ENCODE measurements at regions not wholly inside any gene's neighbourhood (a gene's known extent, or its start where the extent isn't known, plus 50 kb on each side); places are given as distances from the start of the nearest gene placed in this dataset.
"Not testable (repeated sequence)": the region's sequence is repeated elsewhere in the genome, so short reads cannot be mapped to it uniquely, and the experiment has no call there.

DNA sequence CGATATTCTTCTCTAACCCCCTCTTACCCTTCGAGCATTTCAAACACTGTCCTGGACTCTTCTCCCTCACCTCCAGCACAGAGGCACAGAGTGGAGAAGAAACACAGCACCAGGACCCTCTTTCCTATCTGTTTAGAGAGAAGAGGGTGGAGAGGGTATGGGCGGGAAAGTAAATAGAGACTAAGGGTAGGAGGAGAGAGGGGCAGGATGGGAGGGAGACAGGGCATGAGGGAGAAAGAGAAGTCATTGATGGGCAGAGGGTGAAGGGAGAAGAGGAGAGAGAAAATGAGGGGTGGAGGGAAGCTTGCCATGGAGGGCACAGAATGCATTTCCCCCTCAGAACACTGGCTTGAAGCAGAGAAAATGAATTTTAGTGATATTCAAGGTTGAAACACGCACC is 543.9 kb upstream of the B3GAT1 start:
- in situ Hi-C loops (cut with HindIII; ENCODE audit: low pct_ligation_motif_present, low pct_unique_long_range_greater_than_20kb, low sequenced_read_pairs); DNase-seq: not testable (repeated sequence)

GRCh38 chr11:134955281-134955680 is 543.2 kb upstream of the B3GAT1 start:
- in situ Hi-C loops (cut with HindIII; ENCODE audit: low pct_ligation_motif_present, low pct_unique_long_range_greater_than_20kb, low sequenced_read_pairs) = no loop called here
- DNase-seq = no peak

DNA sequence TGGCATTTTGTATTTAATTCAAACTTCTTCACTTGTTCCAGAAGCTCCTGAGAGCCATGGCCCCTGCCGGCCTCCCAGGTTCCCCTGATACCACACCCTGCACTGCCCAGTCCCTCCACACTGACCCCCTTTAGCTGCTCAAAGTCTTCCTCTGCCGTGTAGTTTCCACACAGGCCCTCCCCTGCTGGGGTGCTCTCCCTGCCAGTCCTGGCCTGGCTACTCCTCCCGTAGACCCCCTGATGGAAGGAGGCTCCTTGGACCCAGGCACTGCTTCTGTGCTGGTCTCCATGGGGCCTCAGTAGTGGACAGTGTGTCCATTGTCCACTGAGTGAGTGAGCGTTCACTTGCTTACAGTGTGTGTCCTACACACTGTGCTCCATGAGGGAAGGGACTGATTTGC is 542.4 kb upstream of the B3GAT1 start:
- in situ Hi-C loops (cut with HindIII; ENCODE audit: low pct_ligation_motif_present, low pct_unique_long_range_greater_than_20kb, low sequenced_read_pairs); DNase-seq: not testable (repeated sequence)

DNA sequence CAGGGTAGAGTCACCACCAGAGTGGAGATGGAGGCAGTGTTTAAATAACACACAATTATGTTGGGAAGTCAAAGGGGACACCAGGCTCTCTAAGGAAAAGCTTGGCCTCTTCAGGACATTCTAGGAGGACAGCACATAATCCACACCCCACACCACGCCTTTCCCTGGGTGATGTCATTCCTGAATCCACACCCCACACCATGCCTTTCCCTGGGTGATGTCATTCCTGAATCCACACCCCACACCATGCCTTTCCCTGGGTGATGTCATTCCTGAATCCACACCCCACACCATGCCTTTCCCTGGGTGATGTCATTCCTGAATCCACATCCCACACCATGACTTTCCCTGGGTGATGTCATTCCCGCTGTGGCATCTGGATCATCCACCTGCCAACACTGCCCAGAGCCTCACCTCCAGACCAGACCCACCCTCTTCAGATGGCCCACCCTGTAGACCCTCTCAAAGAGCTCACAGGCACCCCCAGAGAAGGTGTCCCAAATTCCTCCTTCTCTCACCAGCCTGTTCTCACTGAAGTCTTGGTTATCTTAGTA is 541.5 kb upstream of the B3GAT1 start:
- DNase-seq; in situ Hi-C loops (cut with HindIII; ENCODE audit: low pct_ligation_motif_present, low pct_unique_long_range_greater_than_20kb, low sequenced_read_pairs): not testable (repeated sequence)

DNA sequence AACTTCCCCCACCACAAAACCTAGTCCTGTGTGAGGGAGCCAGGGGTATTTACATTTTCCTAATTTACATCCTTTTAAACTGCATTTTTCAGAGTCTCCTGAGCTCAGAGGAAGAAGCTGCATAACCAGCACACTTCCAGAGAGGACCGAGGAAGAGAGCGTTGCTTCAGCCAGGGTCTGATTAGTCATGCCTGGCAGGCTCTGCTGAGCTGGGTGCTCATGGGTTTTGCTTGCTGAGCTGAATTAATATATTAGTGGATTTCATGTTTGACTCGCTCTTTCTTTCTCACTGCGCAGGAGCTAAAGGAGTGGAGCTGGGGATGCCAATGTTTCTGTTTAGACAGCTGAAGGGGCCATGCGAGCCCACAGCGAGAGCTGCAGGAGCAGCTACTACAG is 539.3 kb upstream of the B3GAT1 start:
- in situ Hi-C loops (cut with HindIII; ENCODE audit: low pct_ligation_motif_present, low pct_unique_long_range_greater_than_20kb, low sequenced_read_pairs) = no loop called here

DNA sequence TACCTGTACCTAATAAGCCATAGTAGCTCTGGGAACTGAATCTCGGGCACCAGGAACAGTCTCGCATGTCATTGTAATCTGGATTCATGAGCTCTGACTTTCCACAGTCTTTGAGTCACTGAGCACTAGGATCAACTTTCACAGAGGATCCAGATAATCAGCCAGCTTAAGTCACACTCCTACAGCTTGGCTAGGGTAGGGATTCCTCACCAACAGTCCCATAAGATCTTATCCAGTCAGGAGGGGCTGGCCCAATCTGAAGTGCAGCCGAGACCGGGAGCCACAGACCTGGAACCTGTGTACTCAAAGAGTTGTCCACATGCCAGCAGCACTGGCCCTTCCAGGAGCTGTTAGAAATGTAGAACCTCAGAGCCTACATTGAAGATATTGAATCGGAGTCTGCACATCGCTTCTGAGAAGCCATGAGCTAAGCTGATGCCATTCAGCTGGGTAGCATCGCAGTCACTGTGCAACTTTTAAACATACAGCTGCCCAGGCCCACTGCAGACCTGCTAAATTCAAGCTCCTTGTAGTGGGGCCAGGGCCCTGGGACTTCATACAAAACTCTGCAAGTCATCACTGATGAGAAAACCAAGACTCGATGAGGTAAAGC is 538.8 kb upstream of the B3GAT1 start:
- no peak for DNase-seq
- in situ Hi-C loops (cut with HindIII; ENCODE audit: low pct_ligation_motif_present, low pct_unique_long_range_greater_than_20kb, low sequenced_read_pairs) = no loop called here

More for the DNA sequence above, 539.3 kb upstream of the B3GAT1 start:
- no peak for DNase-seq

DNA sequence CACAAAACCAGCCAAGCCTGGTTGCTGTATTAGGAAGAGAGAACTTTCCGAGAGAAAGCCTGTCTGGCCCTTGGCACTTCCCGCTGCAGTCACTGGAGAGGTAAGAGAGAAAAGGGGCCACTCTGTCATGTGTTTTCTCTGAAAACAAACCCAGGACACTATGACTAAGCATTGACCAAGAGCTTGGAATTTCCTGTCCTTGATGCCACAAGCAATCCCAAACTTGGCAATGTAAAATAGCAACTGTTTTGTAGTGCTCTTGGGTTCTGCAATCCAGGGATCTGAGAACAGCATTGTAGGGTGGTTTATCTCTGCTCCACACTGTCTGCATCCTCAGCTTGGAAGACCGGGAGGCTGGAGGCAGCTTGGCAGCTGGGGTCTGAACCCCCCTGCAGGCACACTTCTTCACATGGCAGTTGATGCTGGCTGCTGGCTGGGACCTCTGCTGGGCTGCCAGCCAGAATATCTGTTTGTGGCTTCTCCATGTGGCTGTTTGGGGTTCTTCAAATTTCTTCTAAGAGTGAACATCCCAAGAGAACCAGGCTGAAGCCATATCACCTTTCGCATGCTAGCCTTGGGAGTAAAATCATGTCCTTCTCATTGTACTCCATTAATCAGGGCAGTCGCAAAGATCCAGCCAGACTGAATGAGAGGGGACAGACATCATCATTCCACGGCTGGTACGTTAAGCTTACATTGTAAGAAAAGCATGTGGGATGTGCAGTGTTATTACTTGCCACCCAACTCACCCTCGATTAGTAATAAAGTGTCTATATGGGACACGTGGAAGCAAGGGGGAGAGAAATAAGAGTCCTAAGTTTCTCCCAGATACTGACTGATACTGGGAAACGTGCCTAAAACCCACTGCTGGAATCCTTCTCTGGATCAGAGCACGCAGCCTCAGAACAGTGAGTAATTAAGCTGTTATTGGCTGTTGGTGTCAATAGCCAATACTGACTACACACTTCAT is 537.4 kb upstream of the B3GAT1 start:
- DNase-seq = peak; percentile 13
- in situ Hi-C loops (cut with HindIII; ENCODE audit: low pct_ligation_motif_present, low pct_unique_long_range_greater_than_20kb, low sequenced_read_pairs) = no loop called here

DNA sequence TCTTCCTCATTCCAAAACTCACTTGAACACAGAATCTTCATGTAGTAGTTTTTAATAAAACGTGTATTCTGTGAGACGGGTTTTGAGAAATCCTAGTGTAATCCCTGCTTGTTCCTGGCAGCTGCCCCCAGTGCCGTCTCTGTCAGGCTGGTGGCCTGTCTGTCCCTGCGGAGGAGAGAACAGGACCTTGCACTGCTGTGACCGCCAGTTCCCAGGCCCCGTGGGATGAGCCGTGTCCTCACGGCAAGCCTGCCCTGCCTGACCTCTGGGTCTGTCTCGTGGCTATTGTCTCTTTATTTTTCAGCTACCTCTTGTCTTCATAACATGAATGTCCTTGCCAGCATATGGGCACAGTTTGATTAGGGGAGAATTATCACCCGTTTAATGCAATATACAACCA is 535.5 kb upstream of the B3GAT1 start:
- no peak for DNase-seq
- in situ Hi-C loops (cut with HindIII; ENCODE audit: low pct_ligation_motif_present, low pct_unique_long_range_greater_than_20kb, low sequenced_read_pairs) = no loop called here

DNA sequence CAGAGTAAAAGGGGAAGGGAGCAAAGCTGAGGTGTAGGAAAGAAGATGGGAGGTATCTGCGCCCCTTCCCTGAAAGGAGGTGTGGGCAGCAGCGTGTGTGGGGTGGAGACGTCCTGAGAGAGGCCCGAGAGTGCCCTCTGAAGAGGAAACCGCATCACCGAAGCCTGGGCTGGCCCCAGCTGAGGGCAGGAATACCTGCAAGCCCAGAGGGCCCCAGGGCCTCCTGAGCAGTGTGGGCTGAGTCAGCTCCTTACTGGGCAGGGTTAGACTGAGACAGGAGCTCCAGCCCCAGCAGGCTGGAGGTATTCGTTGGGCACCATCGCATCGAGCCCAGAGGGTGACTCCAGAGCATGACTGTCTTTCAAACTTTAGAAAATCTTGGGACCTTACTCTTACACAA is 534.0 kb upstream of the B3GAT1 start:
- no peak for DNase-seq
- in situ Hi-C loops (cut with HindIII; ENCODE audit: low pct_ligation_motif_present, low pct_unique_long_range_greater_than_20kb, low sequenced_read_pairs) = no loop called here

- in situ Hi-C loops (cut with HindIII; ENCODE audit: low pct_ligation_motif_present, low pct_unique_long_range_greater_than_20kb, low sequenced_read_pairs) = no loop called here
Measured at GRCh38 chr11:134944986-134945385, 532.9 kb upstream of the B3GAT1 start.

GRCh38 chr11:134944131-134944530 is 532.1 kb upstream of the B3GAT1 start:
- DNase-seq = no peak
- in situ Hi-C loops (cut with HindIII; ENCODE audit: low pct_ligation_motif_present, low pct_unique_long_range_greater_than_20kb, low sequenced_read_pairs) = no loop called here

More at GRCh38 chr11:134944986-134945385, 532.9 kb upstream of the B3GAT1 start:
- no peak for DNase-seq

DNA sequence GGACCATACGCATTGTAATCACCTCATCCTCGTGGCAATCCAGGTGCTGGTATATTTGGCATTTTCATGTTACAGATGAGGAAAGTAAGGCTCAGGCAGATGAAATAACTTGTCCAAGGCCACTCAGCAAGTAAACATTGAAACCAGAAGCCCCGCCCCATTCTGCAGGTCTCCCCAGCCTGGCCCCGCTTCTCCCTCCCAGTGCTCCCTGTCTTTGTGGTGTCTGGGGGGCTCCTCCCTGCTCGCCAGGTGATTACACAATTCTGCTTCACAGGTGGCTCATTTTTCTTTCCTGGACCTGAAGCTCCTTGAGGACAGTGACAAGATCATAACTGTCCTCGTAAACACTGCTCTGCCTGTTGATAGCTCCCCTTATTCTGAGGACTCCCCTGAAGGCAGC is 531.5 kb upstream of the B3GAT1 start:
- in situ Hi-C loops (cut with HindIII; ENCODE audit: low pct_ligation_motif_present, low pct_unique_long_range_greater_than_20kb, low sequenced_read_pairs) = no loop called here
- no peak for DNase-seq

- DNase-seq = no peak
- in situ Hi-C loops (cut with HindIII; ENCODE audit: low pct_ligation_motif_present, low pct_unique_long_range_greater_than_20kb, low sequenced_read_pairs) = no loop called here
Measured at GRCh38 chr11:134942681-134943080, 530.6 kb upstream of the B3GAT1 start.

GRCh38 chr11:134941936-134942600 is 530.0 kb upstream of the B3GAT1 start:
- DNase-seq; in situ Hi-C loops (cut with HindIII; ENCODE audit: low pct_ligation_motif_present, low pct_unique_long_range_greater_than_20kb, low sequenced_read_pairs): not testable (repeated sequence)

GRCh38 chr11:134941326-134941725 is 529.3 kb upstream of the B3GAT1 start:
- in situ Hi-C loops (cut with HindIII; ENCODE audit: low pct_ligation_motif_present, low pct_unique_long_range_greater_than_20kb, low sequenced_read_pairs) = no loop called here
- no peak for DNase-seq

GRCh38 chr11:134940441-134941126 is 528.5 kb upstream of the B3GAT1 start:
- in situ Hi-C loops (cut with HindIII; ENCODE audit: low pct_ligation_motif_present, low pct_unique_long_range_greater_than_20kb, low sequenced_read_pairs) = no loop called here
- DNase-seq = no peak

DNA sequence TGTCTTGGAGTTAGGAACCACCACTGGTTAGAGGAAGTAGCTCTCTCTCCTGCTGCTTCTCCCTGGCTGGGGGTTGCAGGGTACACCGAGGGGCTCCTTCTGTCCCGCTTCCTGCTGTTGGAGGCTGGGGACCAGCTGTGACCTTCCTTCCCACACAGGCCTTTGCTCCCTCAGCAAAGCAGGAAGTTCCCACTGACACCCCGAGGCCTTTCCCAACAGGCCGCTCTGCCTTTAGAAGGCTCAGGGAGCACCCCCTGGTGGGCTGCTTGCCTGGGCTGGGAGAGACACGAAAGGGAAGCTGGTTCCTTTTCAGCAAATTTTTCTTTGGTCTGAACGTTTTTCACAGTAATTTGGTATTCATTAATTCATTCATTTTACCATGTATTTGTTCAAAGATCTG is 527.9 kb upstream of the B3GAT1 start:
- in situ Hi-C loops (cut with HindIII; ENCODE audit: low pct_ligation_motif_present, low pct_unique_long_range_greater_than_20kb, low sequenced_read_pairs) = no loop called here
- peak; percentile 7 for DNase-seq

- in situ Hi-C loops (cut with HindIII; ENCODE audit: low pct_ligation_motif_present, low pct_unique_long_range_greater_than_20kb, low sequenced_read_pairs) = no loop called here
- no peak for DNase-seq
Measured at GRCh38 chr11:134939031-134939430, 527.0 kb upstream of the B3GAT1 start.
